Dendritic cell treated with granulocyte-macrophage colony-stimulating factor and Interleukin-4, amounts not matched to agents 40 ng/mL and 50 ng/mL, for 4 days (primary cell): ENCODE measurements at regions not wholly inside any gene's neighbourhood (a gene's known extent, or its start where the extent isn't known, plus 50 kb on each side); places are given as distances from the start of the nearest gene placed in this dataset.
"Not testable (repeated sequence)": the region's sequence is repeated elsewhere in the genome, so short reads cannot be mapped to it uniquely, and the experiment has no call there.

Experiments used
- H3K27ac Mint-ChIP-seq: one replicate; pipeline ENCODE4 v1.8.0; 2022; ENCODE audit warnings: mild to moderate bottlenecking, mixed read lengths
- H3K27me3 Mint-ChIP-seq: one replicate; pipeline ENCODE4 v1.8.0; 2022; ENCODE audit warnings: mild to moderate bottlenecking, mixed read lengths
- H3K36me3 Mint-ChIP-seq: one replicate; pipeline ENCODE4 v1.8.0; 2022; ENCODE audit warnings: low read depth, mixed read lengths
- H3K4me1 Mint-ChIP-seq: one replicate; pipeline ENCODE4 v1.8.0; 2022; ENCODE audit warnings: low read depth, mixed read lengths
- H3K4me3 Mint-ChIP-seq: one replicate; pipeline ENCODE4 v1.8.0; 2022; ENCODE audit warnings: mild to moderate bottlenecking, moderate library complexity, mixed read lengths
- H3K9me3 Mint-ChIP-seq: one replicate; pipeline ENCODE4 v1.8.0; 2022; ENCODE audit warnings: mixed read lengths
- intact Hi-C: fragments of 100-400 bp; cut with micrococcal nuclease; formaldehyde crosslinking; loops from one replicate; pipeline ENCODE4 v1.15.0; 2022

DNA sequence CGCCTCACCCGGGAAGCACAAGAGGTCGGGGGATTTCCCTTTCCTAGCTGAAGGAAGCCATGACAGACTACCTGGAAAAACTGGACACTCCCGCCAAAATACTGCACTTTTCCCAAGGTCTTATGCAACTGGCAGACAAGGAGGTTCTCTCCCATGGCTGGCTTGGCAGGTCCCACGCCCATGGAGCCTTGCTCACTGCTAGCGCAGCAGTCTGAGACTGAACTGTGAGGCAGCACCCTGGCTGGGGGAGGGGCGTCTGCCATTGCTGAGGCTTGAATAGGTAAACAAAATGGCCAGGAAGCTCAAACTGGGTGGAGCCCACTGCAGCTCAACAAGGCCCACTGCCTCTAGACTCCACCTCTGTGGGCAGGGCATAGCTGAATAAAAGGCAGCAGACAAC is 92.1 kb downstream of the C4BPA start:
- H3K9me3 Mint-ChIP-seq, H3K4me3 Mint-ChIP-seq, intact Hi-C loops, H3K36me3 Mint-ChIP-seq, H3K27ac Mint-ChIP-seq: not testable (repeated sequence)
- peaks cover 16% of the 10 kb centered on the region for H3K4me1 Mint-ChIP-seq
- H3K27me3 Mint-ChIP-seq: peaks cover 14% of the 10 kb centered on the region

DNA sequence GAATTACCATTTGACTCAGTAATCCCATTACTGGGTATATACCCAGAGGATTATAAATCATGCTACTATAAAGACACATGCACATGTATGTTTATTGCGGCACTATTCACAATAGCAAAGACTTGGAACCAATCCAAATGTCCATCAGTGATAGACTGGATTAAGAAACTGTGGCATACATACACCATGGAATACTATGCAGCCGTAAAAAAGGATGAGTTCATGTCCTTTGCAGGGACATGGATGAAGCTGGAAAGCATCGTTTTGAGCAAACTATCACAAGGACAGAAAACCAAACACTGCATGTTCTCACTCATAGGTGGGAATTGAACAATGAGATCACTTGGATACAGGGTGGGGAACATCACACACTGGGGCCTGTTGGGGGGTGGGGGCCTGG is 97.5 kb downstream of the C4BPA start:
- H3K27ac Mint-ChIP-seq, H3K9me3 Mint-ChIP-seq, H3K4me3 Mint-ChIP-seq, intact Hi-C loops, H3K36me3 Mint-ChIP-seq: not testable (repeated sequence)
- Mint-ChIP-seq H3K4me1 (peaks cover 33% of the 10 kb centered on the region), H3K27me3 (peaks cover 20% of the 10 kb centered on the region)

DNA sequence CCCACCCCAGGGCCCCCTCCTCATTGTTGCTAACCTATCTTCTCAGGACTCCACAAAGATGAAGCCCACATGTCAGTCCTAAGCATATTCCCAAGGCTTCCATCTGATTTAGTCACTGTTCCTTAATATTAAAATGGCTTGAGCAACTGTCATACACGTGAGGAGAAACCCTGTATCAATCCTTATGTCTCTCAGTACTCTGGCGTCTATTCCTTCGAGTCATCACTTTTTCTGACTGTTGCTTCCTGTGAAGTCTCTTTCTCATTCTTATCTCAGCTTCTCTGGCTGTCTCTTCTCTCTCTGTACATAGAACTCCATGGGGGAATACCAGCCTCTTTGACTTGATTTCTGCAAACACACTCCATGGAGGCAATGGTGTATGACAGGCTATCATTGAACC is 98.4 kb downstream of the C4BPA start:
- Mint-ChIP-seq H3K27ac (no peak overlapping the region), H3K27me3 (peaks cover 21% of the 10 kb centered on the region), H3K9me3 (no peaks in the 10 kb centered on the region), H3K4me1 (peaks cover 33% of the 10 kb centered on the region), H3K4me3 (no peak overlapping the region), H3K36me3 (no peaks in the 10 kb centered on the region)
- intact Hi-C loops: no loop called here

DNA sequence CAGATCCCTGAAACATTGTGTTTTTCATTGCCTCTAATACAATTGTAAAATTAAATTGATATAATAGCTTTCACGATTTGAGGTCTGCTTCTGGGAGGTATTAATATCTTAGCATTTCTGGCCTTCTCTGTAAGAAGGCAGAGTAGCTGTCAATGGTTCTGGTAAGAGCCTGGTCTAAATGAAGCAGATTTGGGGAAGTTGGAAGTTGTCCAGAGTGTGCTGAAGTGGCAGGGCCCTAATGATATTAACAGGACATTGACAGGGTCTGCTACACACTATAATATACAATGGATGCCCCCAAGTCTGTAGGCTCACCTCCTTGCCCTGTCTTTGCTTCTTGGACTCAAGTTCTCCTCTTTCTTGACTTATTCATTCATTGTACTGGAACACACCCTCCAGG is 99.5 kb downstream of the C4BPA start:
- H3K36me3 Mint-ChIP-seq: no peaks in the 10 kb centered on the region
- no peaks in the 10 kb centered on the region for H3K9me3 Mint-ChIP-seq
- H3K4me3 Mint-ChIP-seq: no peak overlapping the region
- peaks cover 33% of the 10 kb centered on the region for H3K4me1 Mint-ChIP-seq
- H3K27me3 Mint-ChIP-seq: peaks cover 24% of the 10 kb centered on the region
- no peak overlapping the region for H3K27ac Mint-ChIP-seq
- intact Hi-C loops: no loop called here

DNA sequence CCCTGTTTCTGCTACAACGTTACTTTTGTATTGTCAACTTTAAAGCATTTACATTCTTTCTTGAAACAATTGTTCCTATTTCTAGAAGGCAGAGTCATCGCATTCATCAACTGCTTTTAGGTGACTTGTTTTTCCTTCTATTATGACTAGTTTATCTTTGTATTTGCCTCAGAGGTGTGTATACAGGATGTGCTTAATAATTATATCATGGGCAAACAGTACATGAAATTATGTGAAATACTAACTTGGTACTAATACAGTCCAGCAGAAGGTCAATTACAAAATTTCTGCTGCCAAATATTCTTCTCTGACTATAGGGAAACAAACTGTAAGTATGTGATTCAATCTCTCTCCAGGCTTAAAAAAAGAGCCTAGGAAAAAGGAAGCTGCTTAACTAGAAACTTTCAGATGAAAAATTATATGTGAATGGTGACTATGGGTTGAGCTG is 101.6 kb downstream of the C4BPA start:
- H3K4me3 Mint-ChIP-seq: no peak overlapping the region
- peaks cover 17% of the 10 kb centered on the region for H3K27me3 Mint-ChIP-seq
- peaks cover 26% of the 10 kb centered on the region for H3K4me1 Mint-ChIP-seq
- H3K27ac Mint-ChIP-seq: peak overlapping the region; percentile 79
- no peaks in the 10 kb centered on the region for H3K9me3 Mint-ChIP-seq
- intact Hi-C loops: loop anchor here (5.0 kb wide), 2 partner anchors 33 to 48 kb away; no protein-coding TSS in a partner anchor
- H3K36me3 Mint-ChIP-seq: no peaks in the 10 kb centered on the region

DNA sequence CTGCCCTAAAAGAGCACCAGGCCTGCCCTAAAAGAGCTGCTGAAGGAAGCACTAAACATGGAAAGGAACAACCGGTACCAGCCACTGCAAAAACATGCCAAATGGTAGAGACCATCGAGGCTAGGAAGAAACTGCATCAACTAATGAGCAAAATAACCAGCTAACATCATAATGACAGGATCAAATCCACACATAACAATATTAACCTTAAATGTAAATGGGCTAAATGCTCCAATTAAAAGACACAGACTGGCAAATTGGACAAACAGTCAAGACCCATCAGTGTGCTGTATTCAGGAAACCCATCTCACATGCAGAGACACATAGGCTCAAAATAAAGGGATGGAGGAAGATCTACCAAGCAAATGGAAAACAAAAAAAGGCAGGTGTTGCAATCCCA is 104.7 kb downstream of the C4BPA start:
- H3K4me1 Mint-ChIP-seq: peaks cover 15% of the 10 kb centered on the region
- not testable (repeated sequence) for H3K27ac Mint-ChIP-seq, H3K27me3 Mint-ChIP-seq, H3K36me3 Mint-ChIP-seq, H3K4me3 Mint-ChIP-seq, H3K9me3 Mint-ChIP-seq
- intact Hi-C loops: loop anchor here (5.0 kb wide), 2 partner anchors 36 to 51 kb away; no protein-coding TSS in a partner anchor

DNA sequence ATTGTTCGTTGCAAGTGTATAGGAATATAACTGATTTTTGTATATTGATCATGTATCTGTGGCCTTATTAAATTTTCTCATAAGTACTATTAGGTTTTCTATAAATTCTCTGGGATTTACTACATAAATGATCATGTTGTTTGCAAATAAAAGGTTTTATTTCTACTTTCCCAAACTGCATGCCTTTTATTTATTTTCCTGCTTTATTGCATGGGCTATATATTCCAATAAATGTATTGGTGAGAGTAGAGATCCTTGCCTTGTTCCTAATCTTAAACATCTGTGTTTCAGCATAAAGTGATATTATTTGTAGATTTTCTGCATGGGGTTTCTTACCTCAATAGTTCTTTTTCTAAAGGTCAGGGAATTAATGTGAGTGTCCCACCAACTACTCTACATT is 107.0 kb upstream of the CD55 start:
- intact Hi-C loops: no loop called here
- H3K27ac Mint-ChIP-seq: no peak overlapping the region
- H3K9me3 Mint-ChIP-seq: peaks cover 10% of the 10 kb centered on the region

DNA sequence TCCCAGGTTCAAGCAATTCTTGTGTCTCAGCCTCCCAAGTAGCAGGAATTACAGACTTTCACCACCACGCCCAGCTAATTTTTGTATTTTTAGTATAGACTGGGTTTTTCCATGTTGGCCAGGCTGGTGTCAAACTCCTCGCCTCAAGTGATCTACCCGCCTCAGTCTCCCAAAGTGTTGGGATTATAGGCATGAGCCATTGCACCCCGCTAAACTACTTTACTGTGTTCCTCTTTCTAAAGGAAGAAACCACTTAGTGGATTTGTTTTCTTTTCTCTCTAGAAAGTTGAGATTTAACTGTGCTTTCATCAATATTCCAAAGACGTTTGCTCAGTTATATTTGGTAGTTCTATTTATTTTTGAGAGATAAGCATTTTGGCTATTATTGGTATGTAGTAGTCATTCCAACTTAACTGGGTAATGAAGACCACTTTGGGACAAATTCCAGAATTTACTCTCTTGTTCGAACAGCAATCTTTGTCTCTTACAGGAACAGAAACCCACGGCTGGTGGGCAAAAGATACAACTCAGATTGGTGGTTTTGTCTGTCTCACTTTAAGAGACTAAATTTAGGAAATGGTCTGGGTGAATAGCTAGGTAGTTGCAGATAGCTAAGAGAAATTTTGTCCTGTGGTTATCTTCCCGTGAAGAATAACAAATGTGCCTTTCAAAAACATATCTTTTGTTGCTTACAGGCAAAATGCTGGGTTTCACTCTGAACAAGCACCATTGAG is 103.5 kb upstream of the CD55 start:
- intact Hi-C loops: no loop called here
- Mint-ChIP-seq H3K4me1 (peaks cover 27% of the 10 kb centered on the region), H3K9me3 (peaks cover 10% of the 10 kb centered on the region), H3K27me3 (peaks cover 11% of the 10 kb centered on the region), H3K27ac (no peak overlapping the region), H3K4me3 (no peak overlapping the region), H3K36me3 (no peaks in the 10 kb centered on the region)

More for the DNA sequence above, 107.0 kb upstream of the CD55 start:
- Mint-ChIP-seq H3K27me3 (peaks cover 6% of the 10 kb centered on the region), H3K4me3 (no peak overlapping the region), H3K36me3 (no peaks in the 10 kb centered on the region), H3K4me1 (peaks cover 16% of the 10 kb centered on the region)

DNA sequence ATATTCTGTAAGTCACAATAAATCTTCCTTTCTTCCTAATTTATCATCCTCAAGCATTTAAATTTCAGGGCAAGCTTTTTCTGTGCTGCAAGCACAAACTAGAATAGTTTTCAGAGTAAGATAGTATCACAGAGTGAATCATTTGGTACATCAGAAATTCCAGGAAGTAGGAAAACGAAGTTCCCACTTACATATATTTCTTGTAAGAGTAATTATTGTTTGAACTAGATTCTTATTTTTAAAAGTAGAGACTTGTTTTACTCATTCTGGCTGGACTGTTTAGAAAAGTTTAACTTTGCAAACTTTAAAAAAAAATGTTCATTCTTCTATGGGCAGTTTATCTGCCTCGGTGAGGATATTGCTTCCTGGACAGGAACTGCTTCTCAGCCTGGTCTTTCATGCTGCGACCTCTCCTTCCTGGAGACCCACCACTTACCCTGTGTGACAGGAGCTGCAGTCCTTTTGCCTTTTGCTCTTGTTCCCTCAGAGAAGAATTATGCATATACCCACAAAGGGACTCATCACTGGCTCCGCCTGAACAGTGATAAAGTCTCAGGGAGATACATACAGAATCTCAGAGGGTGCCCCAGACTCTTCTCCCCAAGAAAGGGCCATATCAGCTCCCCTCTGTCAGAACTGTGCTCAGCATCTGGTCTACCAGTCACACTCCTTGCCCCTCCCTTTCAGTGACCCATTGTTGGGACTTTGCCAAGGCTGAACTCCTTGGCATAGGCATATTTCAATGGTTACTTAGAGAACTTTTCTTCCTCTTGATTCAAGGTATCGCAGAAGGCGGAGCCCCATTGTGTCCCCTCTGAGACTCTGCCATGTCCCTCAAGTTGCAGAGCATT is 102.7 kb upstream of the CD55 start:
- no peak overlapping the region for H3K4me3 Mint-ChIP-seq
- no peak overlapping the region for H3K27ac Mint-ChIP-seq
- H3K36me3 Mint-ChIP-seq: no peaks in the 10 kb centered on the region
- peaks cover 27% of the 10 kb centered on the region for H3K4me1 Mint-ChIP-seq
- intact Hi-C loops: no loop called here
- H3K27me3 Mint-ChIP-seq: peaks cover 11% of the 10 kb centered on the region
- H3K9me3 Mint-ChIP-seq: peaks cover 10% of the 10 kb centered on the region

DNA sequence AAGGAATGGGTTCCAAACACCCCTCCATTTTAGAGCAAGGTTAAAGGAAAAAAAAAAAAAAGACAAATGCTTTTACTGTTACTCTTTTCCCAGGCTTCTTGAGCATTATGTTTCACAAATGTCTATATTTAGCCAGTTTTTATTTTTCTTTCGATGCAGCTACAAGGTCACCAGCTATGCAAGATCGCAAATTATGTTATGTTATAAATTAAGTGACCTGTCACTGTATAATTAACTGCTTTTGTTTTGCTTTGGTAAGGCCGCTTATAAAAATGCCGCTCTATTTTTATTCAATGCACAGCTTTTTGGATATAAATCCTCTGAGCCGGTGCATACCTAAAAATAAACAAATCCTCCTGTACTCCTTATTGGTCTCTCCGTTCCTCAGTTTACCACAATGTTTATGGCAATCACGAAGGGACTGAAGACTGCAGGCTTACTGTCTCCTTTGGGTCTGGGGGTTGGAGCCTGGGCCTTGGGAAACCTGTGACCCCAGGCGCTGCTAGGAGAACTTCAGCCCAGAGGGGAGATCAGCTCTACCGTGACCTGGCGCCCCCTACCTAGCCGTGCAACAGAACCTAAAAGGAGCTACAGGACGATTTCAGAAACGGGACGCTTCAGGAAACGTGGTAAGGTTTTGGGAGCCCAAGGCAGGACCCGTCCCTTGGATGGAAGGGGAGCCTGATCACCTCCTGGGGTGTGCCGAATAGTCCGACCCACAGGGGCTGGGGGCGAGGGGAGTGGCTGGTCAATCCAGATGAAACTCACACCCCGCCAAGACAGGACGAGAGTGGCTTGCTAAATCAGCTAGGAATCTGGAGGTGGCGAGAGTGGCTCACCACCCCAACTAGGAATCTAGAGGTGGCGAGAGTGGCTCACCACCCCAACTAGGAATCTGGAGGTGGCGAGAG is 101.2 kb upstream of the CD55 start:
- Mint-ChIP-seq H3K4me1 (peaks cover 27% of the 10 kb centered on the region), H3K27me3 (peaks cover 12% of the 10 kb centered on the region), H3K9me3 (no peaks in the 10 kb centered on the region), H3K36me3 (no peaks in the 10 kb centered on the region), H3K4me3 (no peak overlapping the region), H3K27ac (no peak overlapping the region)
- intact Hi-C loops: no loop called here

DNA sequence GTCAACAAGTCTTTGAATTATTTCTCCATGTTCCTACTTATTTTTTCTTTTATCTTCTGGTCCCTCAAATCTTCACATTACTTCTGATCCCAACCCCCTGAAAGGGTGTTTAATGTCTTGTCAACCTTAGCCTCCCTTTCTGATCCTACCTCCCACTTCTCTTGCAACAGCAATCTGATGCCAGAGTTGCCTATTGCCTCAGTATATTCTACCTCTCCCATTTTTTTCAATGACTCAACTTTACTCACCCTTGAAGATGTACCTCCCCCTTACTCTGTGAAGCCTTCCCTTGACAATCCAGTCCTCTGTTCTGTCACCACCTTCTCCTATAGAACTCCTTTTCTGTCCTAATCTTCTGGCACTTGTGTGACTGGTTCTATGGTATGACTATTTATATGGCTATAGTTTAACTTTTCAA is 99.5 kb upstream of the CD55 start:
- H3K27me3 Mint-ChIP-seq: peaks cover 12% of the 10 kb centered on the region
- intact Hi-C loops: no loop called here

DNA sequence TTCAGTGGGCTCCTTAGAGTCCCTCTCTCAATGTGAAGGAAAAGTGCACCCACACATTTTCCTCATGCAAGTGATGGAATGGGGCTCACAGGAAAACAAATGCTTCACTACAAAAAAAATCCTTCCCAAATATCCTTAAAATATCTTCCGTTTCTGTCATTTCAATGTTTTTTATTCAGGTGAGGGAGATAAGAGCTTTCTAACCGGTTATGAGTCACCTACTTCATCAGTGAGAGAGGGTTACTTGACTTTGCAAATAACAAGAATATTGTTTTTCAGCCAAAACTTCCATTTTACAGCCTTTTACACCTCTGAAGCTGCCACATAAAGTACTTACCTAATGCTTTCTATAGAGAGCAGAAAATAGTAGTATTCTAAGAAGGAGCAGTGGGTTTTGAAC is 98.3 kb upstream of the CD55 start:
- Mint-ChIP-seq H3K27me3 (peaks cover 12% of the 10 kb centered on the region), H3K4me3 (no peak overlapping the region), H3K4me1 (peaks cover 21% of the 10 kb centered on the region), H3K36me3 (no peaks in the 10 kb centered on the region), H3K9me3 (no peaks in the 10 kb centered on the region), H3K27ac (no peak overlapping the region)
- intact Hi-C loops: no loop called here

More for the DNA sequence above, 99.5 kb upstream of the CD55 start:
- Mint-ChIP-seq H3K27ac (no peak overlapping the region), H3K9me3 (no peaks in the 10 kb centered on the region), H3K4me3 (no peak overlapping the region), H3K4me1 (peaks cover 27% of the 10 kb centered on the region), H3K36me3 (no peaks in the 10 kb centered on the region)

DNA sequence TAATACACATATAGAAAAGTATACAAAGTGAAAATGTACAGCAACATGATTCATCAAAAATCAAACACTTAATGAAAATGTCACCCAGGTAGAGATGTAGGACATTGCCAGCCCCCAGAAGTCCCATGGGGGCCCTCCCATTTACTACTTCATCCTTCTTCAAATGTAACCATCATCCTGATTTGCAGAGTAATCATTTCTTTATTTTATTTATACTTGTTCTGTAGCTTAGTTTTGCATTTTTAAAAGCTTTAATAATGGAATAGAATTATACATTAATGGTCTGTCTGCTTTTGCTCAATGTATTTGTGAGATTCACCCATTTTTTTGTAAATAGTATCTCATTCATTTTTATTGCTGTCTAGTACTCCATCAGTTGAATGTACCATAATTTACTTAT is 96.8 kb upstream of the CD55 start:
- no peak overlapping the region for H3K4me3 Mint-ChIP-seq
- intact Hi-C loops: no loop called here
- H3K9me3 Mint-ChIP-seq: no peaks in the 10 kb centered on the region
- H3K27ac Mint-ChIP-seq: no peak overlapping the region
- H3K4me1 Mint-ChIP-seq: peaks cover 11% of the 10 kb centered on the region
- no peaks in the 10 kb centered on the region for H3K36me3 Mint-ChIP-seq
- peaks cover 8% of the 10 kb centered on the region for H3K27me3 Mint-ChIP-seq
